ENCODE measurements at regions not wholly inside any gene's neighbourhood (a gene's known extent, or its start where the extent isn't known, plus 50 kb on each side); places are given as distances from the start of the nearest gene placed in this dataset.
"Not testable (repeated sequence)": the region's sequence is repeated elsewhere in the genome, so short reads cannot be mapped to it uniquely, and the experiment has no call there.

DNA sequence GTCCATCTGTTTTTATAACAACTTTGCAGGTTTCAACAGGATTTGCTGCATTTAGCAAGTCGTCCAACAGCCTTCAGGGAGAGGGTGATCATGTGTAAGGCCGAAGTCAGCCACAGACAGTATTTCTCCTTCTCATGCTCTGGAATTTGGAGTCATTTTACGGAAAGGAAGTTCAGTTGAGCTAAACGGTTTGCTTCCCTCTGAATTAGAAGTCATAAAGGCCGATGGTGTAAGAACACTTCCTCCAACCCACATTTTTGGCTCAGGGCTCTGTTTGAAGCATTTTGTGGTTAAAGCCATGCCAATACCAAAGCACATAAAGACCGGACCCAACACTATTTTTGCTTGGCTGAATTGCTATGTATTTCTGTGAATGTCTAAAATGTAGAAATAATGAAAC, 129.5 kb downstream of the TMEM182 start:
- Mint-ChIP-seq H3K4me3 (no peak overlapping the region), H3K36me3 (ENCODE audit: low read depth) (no peaks in the 10 kb centered on the region), H3K4me1 (no peaks in the 10 kb centered on the region), H3K9me3 (peaks cover 3% of the 10 kb centered on the region), H3K27me3 (ENCODE audit: low read depth) (no peaks in the 10 kb centered on the region), H3K27ac (no peak overlapping the region)
- TF ChIP-seq, protein P1, sequence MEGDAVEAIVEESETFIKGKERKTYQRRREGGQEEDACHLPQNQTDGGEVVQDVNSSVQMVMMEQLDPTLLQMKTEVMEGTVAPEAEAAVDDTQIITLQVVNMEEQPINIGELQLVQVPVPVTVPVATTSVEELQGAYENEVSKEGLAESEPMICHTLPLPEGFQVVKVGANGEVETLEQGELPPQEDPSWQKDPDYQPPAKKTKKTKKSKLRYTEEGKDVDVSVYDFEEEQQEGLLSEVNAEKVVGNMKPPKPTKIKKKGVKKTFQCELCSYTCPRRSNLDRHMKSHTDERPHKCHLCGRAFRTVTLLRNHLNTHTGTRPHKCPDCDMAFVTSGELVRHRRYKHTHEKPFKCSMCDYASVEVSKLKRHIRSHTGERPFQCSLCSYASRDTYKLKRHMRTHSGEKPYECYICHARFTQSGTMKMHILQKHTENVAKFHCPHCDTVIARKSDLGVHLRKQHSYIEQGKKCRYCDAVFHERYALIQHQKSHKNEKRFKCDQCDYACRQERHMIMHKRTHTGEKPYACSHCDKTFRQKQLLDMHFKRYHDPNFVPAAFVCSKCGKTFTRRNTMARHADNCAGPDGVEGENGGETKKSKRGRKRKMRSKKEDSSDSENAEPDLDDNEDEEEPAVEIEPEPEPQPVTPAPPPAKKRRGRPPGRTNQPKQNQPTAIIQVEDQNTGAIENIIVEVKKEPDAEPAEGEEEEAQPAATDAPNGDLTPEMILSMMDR (IDR thresholded peaks at IDR 0.05; ENCODE audit: unreplicated experiment in 3 of 3) = no peak

DNA sequence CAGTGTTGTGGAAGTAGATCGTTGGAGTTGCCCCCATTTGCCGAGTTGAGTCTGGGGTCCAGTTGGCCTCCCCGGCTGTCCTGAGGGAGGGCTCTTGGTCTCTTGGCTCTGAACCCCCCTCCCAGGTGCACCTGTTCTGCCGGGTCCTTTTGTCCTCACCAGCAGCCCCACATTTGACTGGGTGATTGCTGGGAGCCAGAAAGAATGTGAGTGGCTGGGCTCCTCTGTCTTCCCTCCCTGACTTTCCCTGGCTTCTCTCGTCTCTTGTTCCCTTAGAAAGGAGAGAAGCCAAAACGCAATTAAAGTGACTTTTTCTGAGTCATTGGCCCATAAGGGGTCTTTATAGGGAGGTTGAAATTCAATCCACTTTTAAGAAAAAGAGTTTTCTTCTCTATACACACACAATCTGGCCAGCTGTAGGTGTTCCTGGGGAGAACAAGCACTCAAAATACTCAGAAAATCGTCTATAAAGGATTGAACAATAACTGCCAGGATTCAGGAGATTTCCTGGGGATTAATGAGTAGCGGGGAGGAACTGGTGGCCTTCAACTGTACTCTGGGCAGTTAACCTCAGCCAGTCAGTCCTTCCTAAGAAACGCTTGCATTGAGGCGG, 131.0 kb downstream of the TMEM182 start:
- Mint-ChIP-seq H3K4me3 (no peak overlapping the region), H3K36me3 (ENCODE audit: low read depth) (no peaks in the 10 kb centered on the region)

DNA sequence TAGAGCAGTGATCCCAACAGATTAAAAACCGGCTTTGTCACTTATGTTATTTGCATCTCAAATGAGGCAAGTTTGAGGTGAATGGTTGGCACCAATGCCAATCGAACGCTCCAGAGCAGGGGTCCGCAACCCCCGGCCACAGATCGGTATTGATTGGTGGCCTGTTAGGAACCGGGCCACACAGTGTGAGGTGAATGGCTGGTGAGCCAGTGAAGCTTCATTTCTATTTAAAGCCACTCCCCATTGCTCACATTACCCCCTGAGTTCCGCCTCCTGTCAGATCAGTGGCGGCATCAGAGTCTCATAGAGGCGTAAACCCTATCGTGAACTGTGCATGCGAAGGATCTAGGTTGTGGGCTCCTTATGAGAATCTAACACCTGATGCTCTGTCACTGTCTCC, 132.0 kb downstream of the TMEM182 start:
- H3K27me3 Mint-ChIP-seq (ENCODE audit: low read depth) = no peaks in the 10 kb centered on the region
- no peak overlapping the region for H3K4me3 Mint-ChIP-seq
- H3K36me3 Mint-ChIP-seq (ENCODE audit: low read depth) = no peaks in the 10 kb centered on the region
- H3K9me3 Mint-ChIP-seq = peaks cover 8% of the 10 kb centered on the region
- TF ChIP-seq, protein P1 (IDR thresholded peaks at IDR 0.05; ENCODE audit: unreplicated experiment in 3 of 3) = no peak
- no peaks in the 10 kb centered on the region for H3K4me1 Mint-ChIP-seq
- H3K27ac Mint-ChIP-seq = no peak overlapping the region

More for the DNA sequence above, 131.0 kb downstream of the TMEM182 start:
- H3K9me3 Mint-ChIP-seq = peaks cover under 1% of the 10 kb centered on the region
- H3K4me1 Mint-ChIP-seq = no peaks in the 10 kb centered on the region
- no peak overlapping the region for H3K27ac Mint-ChIP-seq
- TF ChIP-seq, protein P1 (IDR thresholded peaks at IDR 0.05; ENCODE audit: unreplicated experiment in 3 of 3) = no peak
- H3K27me3 Mint-ChIP-seq (ENCODE audit: low read depth) = no peaks in the 10 kb centered on the region

DNA sequence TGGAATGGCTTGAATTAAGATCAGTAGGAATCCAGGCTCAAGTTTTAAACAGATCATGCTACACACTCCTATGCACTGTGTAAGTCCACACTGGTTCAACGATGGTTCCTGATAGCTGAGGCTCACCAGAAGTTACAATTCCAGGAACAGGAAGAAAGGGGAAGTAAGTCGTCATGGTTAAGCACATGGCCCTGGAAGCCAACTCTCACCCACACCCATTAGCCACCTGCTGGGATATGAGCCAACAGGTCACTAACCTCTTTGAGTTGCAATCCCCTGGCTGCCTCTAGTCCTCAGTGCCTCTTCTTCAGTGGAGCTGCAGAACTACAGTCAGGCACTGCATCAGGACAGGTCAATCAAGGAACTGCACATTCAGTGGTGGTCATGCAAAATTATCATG, 133.5 kb downstream of the TMEM182 start:
- no peak overlapping the region for H3K4me3 Mint-ChIP-seq
- H3K27ac Mint-ChIP-seq = no peak overlapping the region
- H3K4me1 Mint-ChIP-seq = no peaks in the 10 kb centered on the region
- no peaks in the 10 kb centered on the region for H3K36me3 Mint-ChIP-seq (ENCODE audit: low read depth)
- H3K27me3 Mint-ChIP-seq (ENCODE audit: low read depth) = no peaks in the 10 kb centered on the region
- H3K9me3 Mint-ChIP-seq = peaks cover 8% of the 10 kb centered on the region
- TF ChIP-seq, protein P1 (IDR thresholded peaks at IDR 0.05; ENCODE audit: unreplicated experiment in 3 of 3) = no peak

DNA sequence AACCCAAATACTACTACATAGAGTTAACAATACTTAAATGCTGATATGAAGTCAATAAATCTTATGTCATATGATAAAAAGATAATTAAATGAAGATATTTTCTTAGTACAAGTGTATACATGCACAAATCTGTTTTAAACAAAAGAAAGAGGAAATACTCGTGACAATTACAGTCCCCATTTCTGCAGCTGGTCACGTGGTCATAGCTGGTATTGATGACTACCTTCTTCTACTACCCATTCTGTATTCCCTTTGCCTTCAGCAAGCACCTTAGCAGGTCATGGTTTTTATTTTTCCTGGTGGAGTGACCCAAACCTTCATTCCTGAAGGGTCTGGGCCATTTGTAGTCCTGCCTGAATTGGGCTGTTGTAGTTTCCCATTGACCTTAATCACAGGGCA, 147.4 kb downstream of the TMEM182 start:
- H3K4me1 Mint-ChIP-seq; H3K27me3 Mint-ChIP-seq (ENCODE audit: low read depth); H3K36me3 Mint-ChIP-seq (ENCODE audit: low read depth); H3K9me3 Mint-ChIP-seq; H3K4me3 Mint-ChIP-seq; H3K27ac Mint-ChIP-seq: not testable (repeated sequence)

DNA sequence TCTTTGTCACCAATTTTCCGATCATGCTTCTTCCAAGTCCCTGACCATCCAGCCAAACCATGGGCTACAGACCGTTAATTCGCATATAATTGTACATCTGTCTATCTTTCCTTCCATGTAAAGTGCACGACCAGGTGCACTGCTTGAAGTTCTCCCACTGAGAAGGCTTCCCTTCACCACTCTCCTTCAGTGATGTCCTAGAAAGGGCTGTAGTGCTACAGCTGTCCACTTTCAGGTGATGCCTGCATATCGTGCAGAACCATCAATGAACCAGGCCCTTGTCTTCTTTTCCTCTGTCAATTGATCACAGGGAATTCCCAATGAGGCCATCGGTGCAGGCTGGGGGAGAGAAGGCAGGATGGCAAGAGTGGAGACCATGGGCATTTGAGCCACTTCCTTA, 148.9 kb downstream of the TMEM182 start:
- TF ChIP-seq, protein P1 (IDR thresholded peaks at IDR 0.05; ENCODE audit: unreplicated experiment in 3 of 3) = no peak
- Mint-ChIP-seq H3K27me3 (ENCODE audit: low read depth) (peaks cover 4% of the 10 kb centered on the region), H3K36me3 (ENCODE audit: low read depth) (no peaks in the 10 kb centered on the region), H3K9me3 (peaks cover 5% of the 10 kb centered on the region), H3K4me1 (no peaks in the 10 kb centered on the region), H3K27ac (no peak overlapping the region), H3K4me3 (no peak overlapping the region)
